ENCODE measurements at regions not wholly inside any gene's neighbourhood (a gene's known extent, or its start where the extent isn't known, plus 50 kb on each side); places are given as distances from the start of the nearest gene placed in this dataset.

GRCh38 chr16:52751035-52751434 lies 204.1 kb upstream of the TOX3 start:
- Histone ChIP-seq H3K36me3 (no peaks in the 10 kb centered on the region), H3K4me3 (ENCODE audit: low read depth, low read length) (no peak overlapping the region), H3K27ac (no peak overlapping the region), H3K9me3 (ENCODE audit: severe bottlenecking) (no peaks in the 10 kb centered on the region), H3K27me3 (ENCODE audit: insufficient read depth, low read depth, severe bottlenecking) (no peaks in the 10 kb centered on the region)
- DNase-seq = no peak
- no peak for TF ChIP-seq CTCF (IDR thresholded peaks at IDR 0.05; ENCODE audit: low read depth, low read length)

GRCh38 chr16:52748741-52749140 lies 201.8 kb upstream of the TOX3 start:
- Histone ChIP-seq H3K4me3 (ENCODE audit: low read depth, low read length) (no peak overlapping the region), H3K27me3 (ENCODE audit: insufficient read depth, low read depth, severe bottlenecking) (no peaks in the 10 kb centered on the region), H3K36me3 (no peaks in the 10 kb centered on the region), H3K27ac (no peak overlapping the region), H3K9me3 (ENCODE audit: severe bottlenecking) (no peaks in the 10 kb centered on the region)
- TF ChIP-seq CTCF (IDR thresholded peaks at IDR 0.05; ENCODE audit: low read depth, low read length) = no peak
- no peak for DNase-seq

- H3K27ac ChIP-seq = no peak overlapping the region
- DNase-seq = no peak
- no peak overlapping the region for H3K4me3 ChIP-seq (ENCODE audit: low read depth, low read length)
- no peaks in the 10 kb centered on the region for H3K27me3 ChIP-seq (ENCODE audit: insufficient read depth, low read depth, severe bottlenecking)
- H3K36me3 ChIP-seq = no peaks in the 10 kb centered on the region
- no peaks in the 10 kb centered on the region for H3K9me3 ChIP-seq (ENCODE audit: severe bottlenecking)
- TF ChIP-seq CTCF (IDR thresholded peaks at IDR 0.05; ENCODE audit: low read depth, low read length) = no peak
Measured at GRCh38 chr16:52747088-52747595, 200.2 kb upstream of the TOX3 start.

GRCh38 chr16:52743707-52744106 lies 196.8 kb upstream of the TOX3 start:
- no peak for TF ChIP-seq CTCF (IDR thresholded peaks at IDR 0.05; ENCODE audit: low read depth, low read length)
- Histone ChIP-seq H3K27ac (no peak overlapping the region), H3K4me3 (ENCODE audit: low read depth, low read length) (no peak overlapping the region), H3K27me3 (ENCODE audit: insufficient read depth, low read depth, severe bottlenecking) (no peaks in the 10 kb centered on the region), H3K9me3 (ENCODE audit: severe bottlenecking) (no peaks in the 10 kb centered on the region), H3K36me3 (no peaks in the 10 kb centered on the region)
- DNase-seq = no peak

- no peak overlapping the region for H3K4me3 ChIP-seq (ENCODE audit: low read depth, low read length)
- DNase-seq = no peak
- H3K27ac ChIP-seq = no peak overlapping the region
- H3K36me3 ChIP-seq = no peaks in the 10 kb centered on the region
- H3K9me3 ChIP-seq (ENCODE audit: severe bottlenecking) = no peaks in the 10 kb centered on the region
- no peaks in the 10 kb centered on the region for H3K27me3 ChIP-seq (ENCODE audit: insufficient read depth, low read depth, severe bottlenecking)
- TF ChIP-seq CTCF (IDR thresholded peaks at IDR 0.05; ENCODE audit: low read depth, low read length) = no peak
Measured at GRCh38 chr16:52742608-52743170, 195.7 kb upstream of the TOX3 start.

- Histone ChIP-seq H3K4me3 (ENCODE audit: low read depth, low read length) (no peak overlapping the region), H3K27ac (no peak overlapping the region), H3K36me3 (no peaks in the 10 kb centered on the region), H3K9me3 (ENCODE audit: severe bottlenecking) (no peaks in the 10 kb centered on the region), H3K27me3 (ENCODE audit: insufficient read depth, low read depth, severe bottlenecking) (no peaks in the 10 kb centered on the region)
- no peak for DNase-seq
- TF ChIP-seq CTCF (IDR thresholded peaks at IDR 0.05; ENCODE audit: low read depth, low read length) = no peak
Measured at GRCh38 chr16:52742052-52742451, 195.1 kb upstream of the TOX3 start.

Measured in WERI-Rb-1 (cell line).